HepG2 (cell line): ENCODE measurements at regions not wholly inside any gene's neighbourhood (a gene's known extent, or its start where the extent isn't known, plus 50 kb on each side); places are given as distances from the start of the nearest gene placed in this dataset.

Source experiments
- ATF3 ChIP-seq: sonication (generic); formaldehyde crosslinking; IDR thresholded peaks from 2 replicates; pipeline ENCODE4 v1.4.0; 2020; ENCODE audit warnings: missing genetic modification reagents
- CCAR2 ChIP-seq: fragments of 200-400 bp; formaldehyde crosslinking; optimal IDR thresholded peaks from 2 replicates; pipeline ENCODE3; 2018; ENCODE audit warnings: low read depth, mild to moderate bottlenecking, low read length, moderate library complexity
- CHCHD3 ChIP-seq: sonication (generic); formaldehyde crosslinking; IDR thresholded peaks from 2 replicates; pipeline ENCODE4 v1.8.0; 2022; ENCODE audit warnings: mild to moderate bottlenecking, missing genetic modification reagents, moderate library complexity
- CTCF ChIP-seq: sonication (generic); formaldehyde crosslinking; IDR thresholded peaks from 2 replicates; pipeline ENCODE4 v1.5.0; 2020; ENCODE audit warnings: mild to moderate bottlenecking, missing genetic modification reagents, moderate library complexity
- DMTF1 ChIP-seq: sonication (generic); formaldehyde crosslinking; IDR thresholded peaks from 2 replicates; pipeline ENCODE4 v1.4.0; 2020; ENCODE audit warnings: mild to moderate bottlenecking, missing genetic modification reagents
- FOXK1 ChIP-seq: sonication (generic); formaldehyde crosslinking; IDR thresholded peaks from 2 replicates; pipeline ENCODE4 v1.4.0; 2020; ENCODE audit warnings: low read depth, missing genetic modification reagents, borderline replicate concordance
- HHEX ChIP-seq: IDR thresholded peaks from 2 replicates; pipeline ENCODE4 v1.6.1; 2016; ENCODE audit warnings: control low read depth
- HOXA7 ChIP-seq: sonication (generic); formaldehyde crosslinking; IDR thresholded peaks from 2 replicates; pipeline ENCODE4 v1.8.1; 2022; ENCODE audit warnings: mild to moderate bottlenecking, missing genetic modification reagents, moderate library complexity
- ISL2 ChIP-seq: sonication (generic); formaldehyde crosslinking; IDR thresholded peaks from 2 replicates; pipeline ENCODE4 v1.5.0; 2020; ENCODE audit warnings: missing genetic modification reagents
- KDM4B ChIP-seq: sonication (generic); formaldehyde crosslinking; IDR thresholded peaks from 2 replicates; pipeline ENCODE4 v1.4.0; 2020; ENCODE audit warnings: missing genetic modification reagents
- KLF11 ChIP-seq: IDR thresholded peaks from 2 replicates; pipeline ENCODE4 v1.6.1; 2016; ENCODE audit warnings: missing compliant biosample characterization
- KMT2A ChIP-seq: sonication (generic); formaldehyde crosslinking; IDR thresholded peaks from 2 replicates; pipeline ENCODE4 v1.4.0; 2020; ENCODE audit warnings: missing genetic modification reagents
- RCOR2 ChIP-seq: IDR thresholded peaks from 2 replicates; pipeline ENCODE4 v1.6.1; 2016; ENCODE audit warnings: missing biosample characterization, missing genetic modification reagents
- RORA ChIP-seq: sonication (generic); formaldehyde crosslinking; IDR thresholded peaks from 2 replicates; pipeline ENCODE4 v1.5.0; 2020; ENCODE audit warnings: mild to moderate bottlenecking, missing genetic modification reagents, moderate library complexity
- SATB2 ChIP-seq: sonication (generic); formaldehyde crosslinking; IDR thresholded peaks from 2 replicates; pipeline ENCODE4 v1.5.0; 2020; ENCODE audit warnings: missing genetic modification reagents
- SYNCRIP ChIP-seq: fragments of 200-400 bp; formaldehyde crosslinking; IDR thresholded peaks from 2 replicates; pipeline ENCODE4 v1.6.1; 2018; ENCODE audit warnings: mild to moderate bottlenecking, low read depth, low read length; ENCODE audit not compliant: insufficient read depth
- TCF7L2 ChIP-seq: IDR thresholded peaks from 2 replicates; pipeline ENCODE4 v1.6.1; 2011; ENCODE audit warnings: mild to moderate bottlenecking, low read depth, low read length, moderate library complexity
- THAP8 ChIP-seq: sonication (generic); formaldehyde crosslinking; IDR thresholded peaks from 2 replicates; pipeline ENCODE4 v1.5.1; 2020; ENCODE audit warnings: missing genetic modification reagents, mild to moderate bottlenecking, borderline replicate concordance
- USF2 ChIP-seq, 2 experiments: sonication (generic) in 1 of 2; formaldehyde crosslinking in 1 of 2; IDR thresholded peaks; 2 replicates each; pipeline versions ENCODE4 v1.5.1 to v1.6.1; 2011 to 2020; ENCODE audit warnings: borderline replicate concordance in 1 of 2, low read depth in 1 of 2, low read length in 1 of 2, mild to moderate bottlenecking in 1 of 2, missing genetic modification reagents in 1 of 2, moderate library complexity in 1 of 2
- ZBTB43 ChIP-seq: sonication (generic); formaldehyde crosslinking; conservative IDR thresholded peaks from 2 replicates; pipeline ENCODE4 v1.4.0; 2020; ENCODE audit warnings: missing genetic modification reagents
- ZMYM2 ChIP-seq: sonication (generic); formaldehyde crosslinking; IDR thresholded peaks from 2 replicates; pipeline ENCODE4 v1.8.0; 2022; ENCODE audit warnings: mild to moderate bottlenecking, missing genetic modification reagents

- TF ChIP-seq ZBTB43 (CRISPR knock-in tag) (no peak), ISL2 (CRISPR knock-in tag) (no peak), SATB2 (no peak), KLF11 (CRISPR knock-in tag) (peak; percentile 38; the same call in 1 of the 2 replicates), HOXA7 (CRISPR knock-in tag) (no peak), HHEX (CRISPR knock-in tag) (no peak), CHCHD3 (CRISPR knock-in tag) (no peak), USF2 (IDR thresholded peaks at IDR 0.05; ENCODE audit: low read depth, low read length) (no peak), USF2 (CRISPR knock-in tag; IDR thresholded peaks at IDR 0.05; ENCODE audit: borderline replicate concordance) (no peak), RORA (CRISPR knock-in tag) (no peak), TCF7L2 (no peak), THAP8 (no peak), FOXK1 (CRISPR knock-in tag) (peak; percentile 48; the same call in 1 of the 2 replicates), ATF3 (no peak), DMTF1 (CRISPR knock-in tag) (no peak), KDM4B (CRISPR knock-in tag) (no peak), CTCF (CRISPR knock-in tag) (no peak), CCAR2 (no peak), RCOR2 (CRISPR knock-in tag) (no peak), SYNCRIP (no peak), KMT2A (CRISPR knock-in tag) (no peak), ZMYM2 (no peak)
Observed at GRCh38 chr4:3868211-3869173, 102.3 kb downstream of the ADRA2C start (continued).
